GM12864 (cell line): ENCODE measurements at regions not wholly inside any gene's neighbourhood (a gene's known extent, or its start where the extent isn't known, plus 50 kb on each side); places are given as distances from the start of the nearest gene placed in this dataset.
"Not testable (repeated sequence)": the region's sequence is repeated elsewhere in the genome, so short reads cannot be mapped to it uniquely, and the experiment has no call there.

Experiments used
- DNase-seq: peaks from one replicate; pipeline ENCODE4 v3.0.0-alpha.2; 2011; ENCODE audit warnings: low read depth
- H3K4me3 ChIP-seq: 2 replicates; pipeline ENCODE4 v1.5.1; 2011; ENCODE audit warnings: mild to moderate bottlenecking, low read depth, low read length, control low read depth
- TF ChIP-seq, protein P1 (sequence below): IDR thresholded peaks from 2 replicates; pipeline ENCODE4 v1.5.1; 2011; ENCODE audit warnings: low read depth, mild to moderate bottlenecking, moderate library complexity, low read length, control low read depth, inconsistent platforms; ENCODE audit errors: missing control alignments

DNA sequence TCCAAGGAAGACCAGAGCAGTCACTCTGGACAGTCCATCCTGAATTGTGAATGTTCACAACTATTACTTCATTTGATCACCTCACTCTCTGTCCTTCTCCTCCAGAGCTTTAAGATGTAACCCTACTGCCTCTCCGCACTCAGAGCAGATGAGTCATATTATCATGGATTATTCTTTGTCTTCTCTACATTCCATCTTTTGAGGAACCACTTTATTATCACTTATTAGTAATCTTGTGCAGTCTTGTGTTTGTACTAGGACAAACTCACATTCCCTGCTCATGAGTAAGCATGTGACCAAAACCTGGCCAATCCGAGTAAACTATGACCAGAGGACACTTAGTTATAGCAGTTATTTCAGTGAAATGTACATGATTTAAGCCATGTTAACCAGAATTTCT, 401.5 kb upstream of the ADGRB3 start:
- no peak overlapping the region for H3K4me3 ChIP-seq
- DNase-seq = no peak
- TF ChIP-seq, protein P1, sequence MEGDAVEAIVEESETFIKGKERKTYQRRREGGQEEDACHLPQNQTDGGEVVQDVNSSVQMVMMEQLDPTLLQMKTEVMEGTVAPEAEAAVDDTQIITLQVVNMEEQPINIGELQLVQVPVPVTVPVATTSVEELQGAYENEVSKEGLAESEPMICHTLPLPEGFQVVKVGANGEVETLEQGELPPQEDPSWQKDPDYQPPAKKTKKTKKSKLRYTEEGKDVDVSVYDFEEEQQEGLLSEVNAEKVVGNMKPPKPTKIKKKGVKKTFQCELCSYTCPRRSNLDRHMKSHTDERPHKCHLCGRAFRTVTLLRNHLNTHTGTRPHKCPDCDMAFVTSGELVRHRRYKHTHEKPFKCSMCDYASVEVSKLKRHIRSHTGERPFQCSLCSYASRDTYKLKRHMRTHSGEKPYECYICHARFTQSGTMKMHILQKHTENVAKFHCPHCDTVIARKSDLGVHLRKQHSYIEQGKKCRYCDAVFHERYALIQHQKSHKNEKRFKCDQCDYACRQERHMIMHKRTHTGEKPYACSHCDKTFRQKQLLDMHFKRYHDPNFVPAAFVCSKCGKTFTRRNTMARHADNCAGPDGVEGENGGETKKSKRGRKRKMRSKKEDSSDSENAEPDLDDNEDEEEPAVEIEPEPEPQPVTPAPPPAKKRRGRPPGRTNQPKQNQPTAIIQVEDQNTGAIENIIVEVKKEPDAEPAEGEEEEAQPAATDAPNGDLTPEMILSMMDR = no peak

DNA sequence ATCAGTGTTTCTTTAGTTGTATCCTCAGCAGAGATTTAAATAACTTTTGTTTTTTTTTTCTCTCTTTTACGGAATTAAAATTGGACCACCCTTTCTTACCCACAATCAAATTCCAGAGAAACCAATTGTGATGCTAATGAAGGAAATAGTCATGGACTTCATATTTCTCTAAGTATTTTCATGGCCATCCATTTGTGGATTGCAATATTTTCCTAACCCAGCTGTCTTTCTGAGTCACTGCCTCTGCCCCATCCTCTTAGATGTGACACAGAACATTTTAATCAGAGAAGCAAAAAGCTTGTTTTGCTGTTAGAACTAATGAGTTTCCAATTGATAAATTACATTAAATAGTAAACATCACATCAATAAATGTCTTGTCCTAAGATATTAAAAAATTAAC, 405.5 kb upstream of the ADGRB3 start:
- TF ChIP-seq, protein P1 = no peak
- H3K4me3 ChIP-seq = no peak overlapping the region
- DNase-seq = no peak

DNA sequence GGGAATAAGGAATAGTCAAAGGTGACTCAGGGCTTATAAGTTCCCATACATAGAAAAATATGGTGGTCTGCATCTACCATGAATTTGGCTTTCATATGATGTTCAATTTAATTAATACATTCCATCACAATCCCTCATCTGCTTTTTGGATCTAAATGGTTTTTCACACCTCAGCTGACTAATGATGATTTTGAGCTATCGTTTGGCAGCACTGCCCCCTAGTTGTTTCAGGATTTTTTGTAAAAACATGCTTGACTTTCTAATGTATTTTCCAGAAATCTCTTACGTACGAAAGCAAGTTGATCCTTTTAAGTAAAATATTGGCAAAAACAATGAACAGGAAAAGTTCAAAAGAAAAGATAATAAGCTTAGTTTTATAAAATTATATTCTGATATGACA, 408.6 kb upstream of the ADGRB3 start:
- H3K4me3 ChIP-seq = no peak overlapping the region
- DNase-seq = no peak
- TF ChIP-seq, protein P1 = peak; percentile 30

- DNase-seq = no peak
- H3K4me3 ChIP-seq = no peak overlapping the region
- TF ChIP-seq, protein P1 = no peak
These were observed 409.4 kb upstream of the ADGRB3 start for GRCh38 chr6:68225729-68226128.

- TF ChIP-seq, protein P1 = no peak
- no peak for DNase-seq
- no peak overlapping the region for H3K4me3 ChIP-seq
These were observed 423.8 kb upstream of the ADGRB3 start for GRCh38 chr6:68211242-68211795.

DNA sequence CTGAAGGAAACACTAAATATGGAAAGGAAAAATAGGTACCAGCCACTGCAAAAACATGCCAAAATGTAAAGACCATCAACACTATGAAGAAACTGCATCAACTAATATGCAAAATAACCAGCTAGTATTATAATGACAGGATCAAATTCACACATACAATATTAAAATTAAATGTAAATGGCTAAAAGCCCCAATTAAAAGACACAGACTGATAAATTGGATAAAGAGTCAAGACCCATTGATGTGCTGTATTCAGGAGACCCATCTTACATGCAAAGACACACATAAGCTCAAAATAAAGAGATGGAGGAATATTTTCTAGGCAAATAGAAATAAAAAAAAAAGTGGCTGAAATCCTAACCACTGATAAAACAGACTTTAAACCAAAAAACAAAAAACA, 427.5 kb upstream of the ADGRB3 start:
- not testable (repeated sequence) for DNase-seq, H3K4me3 ChIP-seq

DNA sequence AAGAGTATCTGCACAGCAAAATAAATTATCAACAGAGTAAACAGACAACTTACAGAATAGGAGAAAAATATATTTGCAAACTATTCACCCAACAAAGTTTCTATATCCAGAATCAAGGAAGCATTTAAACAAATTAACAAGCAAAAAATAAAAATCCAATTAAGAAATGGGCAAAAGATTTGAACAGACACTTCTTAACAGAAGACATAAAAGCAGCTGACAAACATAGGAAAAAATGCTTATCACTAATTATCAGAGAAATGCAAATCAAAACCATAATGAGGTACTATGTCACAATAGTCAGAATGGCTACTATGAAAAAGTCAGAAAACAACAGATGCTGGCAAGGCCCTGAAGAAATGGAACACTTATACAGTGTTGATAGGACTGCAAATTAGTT, 434.2 kb upstream of the ADGRB3 start:
- TF ChIP-seq, protein P1 = no peak
- DNase-seq = no peak
- no peak overlapping the region for H3K4me3 ChIP-seq
